ENCODE measurements at regions not wholly inside any gene's neighbourhood (a gene's known extent, or its start where the extent isn't known, plus 50 kb on each side); places are given as distances from the start of the nearest gene placed in this dataset.

- TF ChIP-seq POLR2AphosphoS5 (IDR thresholded peaks at IDR 0.05; ENCODE audit: low read depth, low read length) (no peak), RFX5 (IDR thresholded peaks at IDR 0.05; ENCODE audit: low read length) (no peak), CTCF (IDR thresholded peaks at IDR 0.05) (no peak), TAF1 (IDR thresholded peaks at IDR 0.05; ENCODE audit: borderline replicate concordance, low read depth, low read length) (no peak), FOXJ3 (CRISPR knock-in tag; IDR thresholded peaks at IDR 0.05) (no peak), NRF1 (IDR thresholded peaks at IDR 0.05; ENCODE audit: low read depth, low read length) (no peak), PBX3 (IDR thresholded peaks at IDR 0.05) (no peak), MAX (IDR thresholded peaks at IDR 0.05; ENCODE audit: low read depth) (no peak), USF2 (IDR thresholded peaks at IDR 0.05; ENCODE audit: borderline replicate concordance, low read depth, low read length) (no peak), REST (IDR thresholded peaks at IDR 0.05; ENCODE audit: low read depth, low read length) (no peak)
Observed at GRCh38 chr12:65672441-65672840, 151.8 kb upstream of the HMGA2 start.

All from SK-N-SH (cell line).